ENCODE measurements at regions not wholly inside any gene's neighbourhood (a gene's known extent, or its start where the extent isn't known, plus 50 kb on each side); places are given as distances from the start of the nearest gene placed in this dataset.
"Not testable (repeated sequence)": the region's sequence is repeated elsewhere in the genome, so short reads cannot be mapped to it uniquely, and the experiment has no call there.

DNA sequence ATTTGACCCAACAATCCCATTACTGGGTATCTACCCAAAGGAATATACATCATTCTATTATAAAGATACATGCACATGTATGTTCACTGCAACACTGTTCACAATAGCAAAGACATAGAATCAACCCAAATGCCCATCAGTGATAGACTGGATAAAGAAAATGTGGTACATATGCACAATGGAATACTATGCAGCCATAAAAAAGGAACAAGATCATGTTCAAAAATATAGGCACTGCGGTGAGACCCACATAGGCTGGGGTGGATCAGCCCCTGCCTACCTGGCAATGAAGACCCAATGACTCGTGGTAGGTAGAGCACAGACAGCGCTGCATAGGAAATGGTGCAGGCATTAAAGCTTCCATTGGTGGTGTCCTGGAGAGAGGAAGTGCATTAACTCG lies 88.6 kb upstream of the NFIL3 start:
- not testable (repeated sequence) for DNase-seq (ENCODE audit: low read depth)

DNA sequence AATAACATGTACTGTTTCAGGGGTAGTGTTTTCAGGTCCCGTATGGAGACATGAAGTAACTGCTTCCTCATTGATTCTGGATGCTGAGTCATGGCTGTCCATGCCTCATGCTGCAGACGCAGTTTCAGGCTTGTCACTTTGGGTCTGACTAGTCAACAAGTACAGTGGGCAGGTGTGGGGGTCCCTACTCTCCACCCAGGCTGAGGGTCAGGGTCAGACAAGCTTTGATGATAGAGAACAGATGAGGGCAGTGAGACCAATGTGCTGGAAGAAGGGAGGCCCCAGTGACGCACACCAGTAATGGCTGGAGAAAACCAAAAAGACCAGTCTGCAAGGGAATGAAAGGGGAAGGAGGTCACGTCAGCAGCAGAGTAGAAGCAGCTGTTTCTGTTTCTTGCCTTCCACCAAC lies 80.0 kb upstream of the NFIL3 start:
- DNase-seq (ENCODE audit: low read depth) = no peak

- DNase-seq (ENCODE audit: low read depth) = no peak
Measured at GRCh38 chr9:91502913-91503672, 79.5 kb upstream of the NFIL3 start.

DNA sequence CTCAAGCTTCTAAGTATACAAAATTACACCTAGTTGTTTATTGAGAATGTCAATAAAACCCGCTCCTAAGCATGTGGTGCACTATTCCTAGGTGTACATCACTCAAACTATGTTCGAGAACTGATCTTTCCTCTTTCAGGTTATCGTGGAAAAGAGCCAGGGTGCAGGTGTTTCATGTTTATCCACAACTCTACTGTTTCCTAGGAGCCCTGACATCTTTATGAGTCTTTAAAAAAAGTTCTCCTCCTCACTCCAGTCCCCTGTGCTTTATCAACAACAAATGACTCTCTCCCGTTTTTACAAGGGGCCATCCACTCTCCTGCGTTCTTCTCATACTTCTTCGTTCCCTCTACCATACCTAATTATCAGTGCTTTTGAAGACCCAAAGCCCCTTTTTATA lies 78.8 kb upstream of the NFIL3 start:
- no peak for DNase-seq (ENCODE audit: low read depth)

GRCh38 chr9:91500509-91501014 lies 76.9 kb upstream of the NFIL3 start:
- DNase-seq (ENCODE audit: low read depth) = peak; percentile 76

- no peak for DNase-seq (ENCODE audit: low read depth)
Measured at GRCh38 chr9:91496351-91496750, 72.7 kb upstream of the NFIL3 start.

DNA sequence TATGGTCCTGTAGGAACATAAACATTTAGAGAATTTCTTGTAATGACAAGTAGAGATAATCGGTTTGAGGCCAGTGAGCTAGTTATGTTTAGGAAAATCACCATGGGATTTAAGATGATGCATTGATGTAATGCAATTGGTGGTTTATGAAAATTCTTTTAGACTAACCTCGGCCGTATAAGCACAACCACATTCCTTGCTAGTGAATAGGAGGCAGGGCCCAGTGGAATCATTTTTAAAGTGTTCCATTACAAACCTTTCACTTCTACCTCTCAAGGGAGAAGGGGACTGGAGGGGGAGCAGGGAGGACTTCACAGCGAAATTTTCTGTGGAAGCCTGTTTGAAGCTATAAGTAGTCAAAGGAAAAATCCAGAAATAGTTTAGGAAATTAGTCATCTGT lies 71.8 kb upstream of the NFIL3 start:
- DNase-seq (ENCODE audit: low read depth) = peak; percentile 95

GRCh38 chr9:91494751-91495150 lies 71.1 kb upstream of the NFIL3 start:
- no peak for DNase-seq (ENCODE audit: low read depth)

GRCh38 chr9:91492237-91492636 lies 68.6 kb upstream of the NFIL3 start:
- DNase-seq (ENCODE audit: low read depth) = no peak

DNA sequence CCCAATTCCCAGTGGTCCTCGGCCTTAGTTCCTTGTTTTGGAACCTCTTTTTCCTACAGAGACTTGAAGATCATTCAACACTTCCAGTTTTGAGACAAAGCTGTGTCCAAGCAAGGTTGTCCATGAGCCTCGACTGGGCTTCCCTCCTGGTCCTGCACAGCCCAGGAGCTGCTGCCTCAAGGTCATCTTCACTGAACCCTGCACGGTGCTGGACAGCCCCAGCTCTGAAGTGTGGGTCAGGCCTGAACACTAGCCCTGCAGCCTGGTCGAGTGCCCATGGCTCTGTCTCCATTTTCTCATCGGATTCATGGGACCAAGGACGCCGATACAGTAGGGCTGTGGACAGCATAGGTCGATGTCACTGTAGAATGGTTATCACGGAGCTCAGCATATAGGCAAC lies 68.0 kb upstream of the NFIL3 start:
- no peak for DNase-seq (ENCODE audit: low read depth)

GRCh38 chr9:91489361-91489899 lies 65.8 kb upstream of the NFIL3 start:
- DNase-seq (ENCODE audit: low read depth) = peak; percentile 90

- DNase-seq (ENCODE audit: low read depth) = no peak
Measured at GRCh38 chr9:91488341-91488740, 64.7 kb upstream of the NFIL3 start.

GRCh38 chr9:91486699-91487497 lies 63.3 kb upstream of the NFIL3 start:
- DNase-seq (ENCODE audit: low read depth) = peak; percentile 83

- DNase-seq (ENCODE audit: low read depth) = no peak
Measured at GRCh38 chr9:91485006-91485405, 61.4 kb upstream of the NFIL3 start.

- no peak for DNase-seq (ENCODE audit: low read depth)
Measured at GRCh38 chr9:91483835-91484234, 60.2 kb upstream of the NFIL3 start.

GRCh38 chr9:91483189-91483691 lies 59.6 kb upstream of the NFIL3 start:
- peak; percentile 92 for DNase-seq (ENCODE audit: low read depth)

DNA sequence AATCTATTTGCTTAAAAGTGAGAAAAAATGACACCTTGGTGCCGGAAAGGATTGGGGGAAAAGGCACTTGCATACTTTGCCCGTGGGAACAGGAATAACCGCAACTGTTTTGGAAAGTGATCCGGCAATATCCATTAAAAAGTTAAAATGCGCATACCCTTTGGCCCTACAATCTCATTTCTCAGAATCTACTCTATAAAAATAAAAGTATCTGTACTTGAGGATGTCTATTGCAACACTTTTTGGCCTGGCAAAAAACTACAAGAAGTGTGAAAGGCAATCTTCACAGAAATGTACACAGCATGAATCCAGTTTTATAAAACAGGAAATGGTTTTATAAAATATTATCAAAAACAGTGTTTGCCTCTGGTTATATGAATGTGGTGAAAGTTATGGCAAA lies 58.3 kb upstream of the NFIL3 start:
- DNase-seq (ENCODE audit: low read depth) = no peak

- DNase-seq (ENCODE audit: low read depth) = no peak
Measured at GRCh38 chr9:91477106-91477505, 53.5 kb upstream of the NFIL3 start.

- no peak for DNase-seq (ENCODE audit: low read depth)
Measured at GRCh38 chr9:91474656-91475055, 51.0 kb upstream of the NFIL3 start.

Measured in stromal cell of bone marrow (primary cell).